ENCODE measurements at regions not wholly inside any gene's neighbourhood (a gene's known extent, or its start where the extent isn't known, plus 50 kb on each side); places are given as distances from the start of the nearest gene placed in this dataset.

DNA sequence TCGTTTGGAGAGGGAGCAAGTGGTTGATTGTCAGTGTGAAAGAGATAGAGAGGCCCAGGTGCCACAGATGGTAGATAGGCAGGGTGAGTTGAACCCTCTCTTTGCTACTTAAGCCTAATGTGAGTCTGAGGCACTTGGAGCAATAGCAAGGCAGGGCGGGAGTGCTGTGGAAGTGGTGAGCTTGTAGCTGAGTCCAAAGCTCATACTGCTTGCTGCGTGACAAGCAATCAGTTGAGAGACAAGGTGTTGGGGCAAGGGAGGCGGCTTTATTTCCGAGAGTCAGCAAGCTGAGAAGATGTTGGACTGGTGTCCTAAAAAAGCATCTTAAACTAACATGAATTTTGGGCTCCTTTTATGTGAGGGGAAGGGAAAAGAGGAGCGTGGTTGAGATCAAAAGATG is 112.9 kb upstream of the ZKSCAN2 start:
- Histone ChIP-seq H3K56ac (ENCODE audit: extremely low read depth, insufficient read depth, low read length) (no peak overlapping the region), H2BK20ac (ENCODE audit: low read depth, low read length) (no peak overlapping the region), H2AK9ac (replicated peaks; ENCODE audit: low read depth, low read length, poor library complexity) (no peak overlapping the region), H3K14ac (replicated peaks; ENCODE audit: low read depth, low read length) (no peak overlapping the region), H3K4me1 (ENCODE audit: control insufficient read depth, insufficient read depth, low read length) (no peaks in the 10 kb centered on the region), H2BK15ac (ENCODE audit: low read depth, low read length) (no peak overlapping the region), H3K36me3 (ENCODE audit: control insufficient read depth, insufficient read depth, low read length) (no peaks in the 10 kb centered on the region), H3K4ac (ENCODE audit: low read depth, low read length) (no peak overlapping the region), H4K5ac (ENCODE audit: low read depth, low read length) (no peak overlapping the region), H4K20me1 (ENCODE audit: insufficient read depth, low read length) (no peaks in the 10 kb centered on the region), H3K27me3 (ENCODE audit: control insufficient read depth, insufficient read depth, low read length) (no peaks in the 10 kb centered on the region), H3K9me1 (ENCODE audit: insufficient read depth, low read length) (no peaks in the 10 kb centered on the region), H3K4me3 (ENCODE audit: insufficient read depth, low read depth, low read length) (no peak overlapping the region), H3K79me1 (ENCODE audit: low read depth in 1 of 2, low read length in 2 of 2) (no peaks in the 10 kb centered on the region), H3K9ac (ENCODE audit: low read depth, low read length) (no peak overlapping the region), H3K18ac (ENCODE audit: low read depth, low read length) (no peak overlapping the region), H2BK120ac (ENCODE audit: low read depth, low read length) (no peak overlapping the region), H2AK5ac (ENCODE audit: low read depth, low read length) (no peak overlapping the region), H3K23ac (ENCODE audit: low read depth, low read length) (no peak overlapping the region), H2AFZ (replicated peaks; ENCODE audit: low read length, poor library complexity) (no peak overlapping the region), H3K4me2 (ENCODE audit: low read depth, low read length) (no peak overlapping the region), H3K9me3 (ENCODE audit: control insufficient read depth, insufficient read depth, low read length) (peaks cover 4% of the 10 kb centered on the region), H2BK5ac (ENCODE audit: low read depth, low read length, poor library complexity, severe bottlenecking) (no peak overlapping the region), H3K27ac (ENCODE audit: insufficient read depth, low read length) (no peak overlapping the region), H4K91ac (ENCODE audit: insufficient read depth, low read depth, low read length) (no peak overlapping the region), H4K8ac (ENCODE audit: low read depth in 2 of 2, low read length in 2 of 2) (no peak overlapping the region)
- TF ChIP-seq MXI1 (IDR thresholded peaks at IDR 0.05; ENCODE audit: borderline replicate concordance, low read depth, low read length) (no peak), MAZ (IDR thresholded peaks at IDR 0.05; ENCODE audit: borderline replicate concordance, low read depth, low read length) (no peak), NFE2L2 (IDR thresholded peaks at IDR 0.05; ENCODE audit: low read depth, low read length) (no peak), RFX5 (IDR thresholded peaks at IDR 0.05; ENCODE audit: low read depth, low read length) (no peak), BHLHE40 (IDR thresholded peaks at IDR 0.05; ENCODE audit: low read depth, low read length) (no peak), FOS (IDR thresholded peaks at IDR 0.05; ENCODE audit: low read depth, low read length) (no peak), CHD1 (IDR thresholded peaks at IDR 0.05; ENCODE audit: low read depth, low read length) (no peak), MAFK (IDR thresholded peaks at IDR 0.05; ENCODE audit: low read depth, low read length) (no peak), CEBPB (IDR thresholded peaks at IDR 0.05; ENCODE audit: low read depth, low read length) (no peak), RCOR1 (IDR thresholded peaks at IDR 0.05; ENCODE audit: insufficient replicate concordance, low read length) (no peak), POLR2A (IDR thresholded peaks at IDR 0.05; ENCODE audit: low read depth, low read length) (no peak), SMC3 (IDR thresholded peaks at IDR 0.05; ENCODE audit: low read depth, low read length) (no peak), RAD21 (IDR thresholded peaks at IDR 0.05; ENCODE audit: low read length) (no peak)
- TF ChIP-seq, protein P1, sequence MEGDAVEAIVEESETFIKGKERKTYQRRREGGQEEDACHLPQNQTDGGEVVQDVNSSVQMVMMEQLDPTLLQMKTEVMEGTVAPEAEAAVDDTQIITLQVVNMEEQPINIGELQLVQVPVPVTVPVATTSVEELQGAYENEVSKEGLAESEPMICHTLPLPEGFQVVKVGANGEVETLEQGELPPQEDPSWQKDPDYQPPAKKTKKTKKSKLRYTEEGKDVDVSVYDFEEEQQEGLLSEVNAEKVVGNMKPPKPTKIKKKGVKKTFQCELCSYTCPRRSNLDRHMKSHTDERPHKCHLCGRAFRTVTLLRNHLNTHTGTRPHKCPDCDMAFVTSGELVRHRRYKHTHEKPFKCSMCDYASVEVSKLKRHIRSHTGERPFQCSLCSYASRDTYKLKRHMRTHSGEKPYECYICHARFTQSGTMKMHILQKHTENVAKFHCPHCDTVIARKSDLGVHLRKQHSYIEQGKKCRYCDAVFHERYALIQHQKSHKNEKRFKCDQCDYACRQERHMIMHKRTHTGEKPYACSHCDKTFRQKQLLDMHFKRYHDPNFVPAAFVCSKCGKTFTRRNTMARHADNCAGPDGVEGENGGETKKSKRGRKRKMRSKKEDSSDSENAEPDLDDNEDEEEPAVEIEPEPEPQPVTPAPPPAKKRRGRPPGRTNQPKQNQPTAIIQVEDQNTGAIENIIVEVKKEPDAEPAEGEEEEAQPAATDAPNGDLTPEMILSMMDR (conservative IDR thresholded peaks at IDR 0.05; ENCODE audit: low read depth, low read length) = no peak
- TF ChIP-seq, protein P2, sequence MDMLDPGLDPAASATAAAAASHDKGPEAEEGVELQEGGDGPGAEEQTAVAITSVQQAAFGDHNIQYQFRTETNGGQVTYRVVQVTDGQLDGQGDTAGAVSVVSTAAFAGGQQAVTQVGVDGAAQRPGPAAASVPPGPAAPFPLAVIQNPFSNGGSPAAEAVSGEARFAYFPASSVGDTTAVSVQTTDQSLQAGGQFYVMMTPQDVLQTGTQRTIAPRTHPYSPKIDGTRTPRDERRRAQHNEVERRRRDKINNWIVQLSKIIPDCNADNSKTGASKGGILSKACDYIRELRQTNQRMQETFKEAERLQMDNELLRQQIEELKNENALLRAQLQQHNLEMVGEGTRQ (IDR thresholded peaks at IDR 0.05; ENCODE audit: low read depth, low read length) = no peak
- TF ChIP-seq, protein P3, sequence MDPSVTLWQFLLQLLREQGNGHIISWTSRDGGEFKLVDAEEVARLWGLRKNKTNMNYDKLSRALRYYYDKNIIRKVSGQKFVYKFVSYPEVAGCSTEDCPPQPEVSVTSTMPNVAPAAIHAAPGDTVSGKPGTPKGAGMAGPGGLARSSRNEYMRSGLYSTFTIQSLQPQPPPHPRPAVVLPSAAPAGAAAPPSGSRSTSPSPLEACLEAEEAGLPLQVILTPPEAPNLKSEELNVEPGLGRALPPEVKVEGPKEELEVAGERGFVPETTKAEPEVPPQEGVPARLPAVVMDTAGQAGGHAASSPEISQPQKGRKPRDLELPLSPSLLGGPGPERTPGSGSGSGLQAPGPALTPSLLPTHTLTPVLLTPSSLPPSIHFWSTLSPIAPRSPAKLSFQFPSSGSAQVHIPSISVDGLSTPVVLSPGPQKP (IDR thresholded peaks at IDR 0.05; ENCODE audit: borderline replicate concordance, low read depth, low read length) = no peak
- DNase-seq (no peak), ATAC-seq (ENCODE audit: low read depth) (no peak)
- in situ Hi-C loops (cut with MboI; ENCODE audit: low sequenced_read_pairs) = no loop called here
- ChIA-PET POLR2A (ENCODE audit: unreplicated experiment) (interaction anchor here (0.5 kb wide), 1 partner anchor 63 kb away, joined by 5 read pairs; no protein-coding TSS in a partner anchor), CTCF (no interaction called here)
- no TSS peak for BruUV-seq (replicated peaks)
- whole genome bisulfite sequencing, 2 experiments (ENCODE audit: extremely low coverage in 2 of 2, insufficient read length in 1 of 2) = 46% methylated on average over 2 of the region's 6 CpGs; no CpG with 5 or more reads in 1 of the 2 experiments
- dilution Hi-C loops (cut with HindIII; ENCODE audit: low sequenced_read_pairs, unreplicated experiment) = no loop called here
- intact Hi-C loops (cut with micrococcal nuclease) = no loop called here
